Activated naive CD8-positive, alpha-beta T cell treated with anti-CD3 and anti-CD28 coated beads, Interleukin-2, amount 10 ng/mL, durations not matched to agents 7 days and 5 days (primary cell): ENCODE measurements at regions not wholly inside any gene's neighbourhood (a gene's known extent, or its start where the extent isn't known, plus 50 kb on each side); places are given as distances from the start of the nearest gene placed in this dataset.
"Not testable (repeated sequence)": the region's sequence is repeated elsewhere in the genome, so short reads cannot be mapped to it uniquely, and the experiment has no call there.

Experiments
- ATAC-seq: fragments of 150-1000 bp; cut with Tn5 transposase; one replicate; pipeline ENCODE4 v1.10.0; 2021; ENCODE audit warnings: low read depth, moderate library complexity
- POLR2A ChIA-PET: fragments of 350-600 bp; sonication (Branson Sonifier 250); formaldehyde crosslinking; loops from one replicate; lab custom pipeline; 2021; ENCODE audit warnings: antibody characterized with exemption; lab: Charles Lee
- DNase-seq: peaks from one replicate; pipeline ENCODE4 v3.0.0; 2021
- H3K27ac Mint-ChIP-seq: one replicate; pipeline ENCODE4 v1.8.0; 2022; ENCODE audit warnings: mild to moderate bottlenecking, mixed read lengths
- H3K27me3 Mint-ChIP-seq: one replicate; pipeline ENCODE4 v1.8.0; 2022; ENCODE audit warnings: mild to moderate bottlenecking, moderate library complexity, mixed read lengths
- H3K36me3 Mint-ChIP-seq: one replicate; pipeline ENCODE4 v1.8.0; 2021; ENCODE audit warnings: mild to moderate bottlenecking, mixed read lengths
- H3K4me1 Mint-ChIP-seq: one replicate; pipeline ENCODE4 v1.8.0; 2021; ENCODE audit warnings: mixed read lengths
- H3K4me3 Mint-ChIP-seq: one replicate; pipeline ENCODE4 v1.8.0; 2022; ENCODE audit warnings: mild to moderate bottlenecking, moderate library complexity, mixed read lengths
- H3K9me3 Mint-ChIP-seq: one replicate; pipeline ENCODE4 v1.8.0; 2021; ENCODE audit warnings: mixed read lengths

- ATAC-seq (no peak), DNase-seq (no peak)
- H3K9me3 Mint-ChIP-seq: peaks cover 7% of the 10 kb centered on the region
- H3K27me3 Mint-ChIP-seq: peaks cover 4% of the 10 kb centered on the region
- no peaks in the 10 kb centered on the region for H3K4me1 Mint-ChIP-seq
- H3K27ac Mint-ChIP-seq: no peak overlapping the region
- no peaks in the 10 kb centered on the region for H3K36me3 Mint-ChIP-seq
- H3K4me3 Mint-ChIP-seq: no peak overlapping the region
- POLR2A ChIA-PET: no interaction called here
Observed at GRCh38 chr5:124824637-124825158, 78.3 kb upstream of the ZNF608 start.

- no peaks in the 10 kb centered on the region for H3K36me3 Mint-ChIP-seq
- no peak overlapping the region for H3K4me3 Mint-ChIP-seq
- DNase-seq (no peak), ATAC-seq (no peak)
- no peak overlapping the region for H3K27ac Mint-ChIP-seq
- POLR2A ChIA-PET: no interaction called here
- peaks cover 4% of the 10 kb centered on the region for H3K27me3 Mint-ChIP-seq
- H3K9me3 Mint-ChIP-seq: peaks cover 5% of the 10 kb centered on the region
- no peaks in the 10 kb centered on the region for H3K4me1 Mint-ChIP-seq
Observed at GRCh38 chr5:124825250-124825982, 79.0 kb upstream of the ZNF608 start.

GRCh38 chr5:124825983-124826337, 79.5 kb upstream of the ZNF608 start:
- no peak for ATAC-seq
- POLR2A ChIA-PET: no interaction called here
- Mint-ChIP-seq H3K4me3 (no peak overlapping the region), H3K27ac (no peak overlapping the region), H3K36me3 (no peaks in the 10 kb centered on the region), H3K9me3 (peaks cover 5% of the 10 kb centered on the region), H3K4me1 (no peaks in the 10 kb centered on the region), H3K27me3 (peaks cover 4% of the 10 kb centered on the region)
- DNase-seq: no peak

GRCh38 chr5:124828731-124829234, 82.3 kb upstream of the ZNF608 start:
- Mint-ChIP-seq H3K9me3 (peaks cover 8% of the 10 kb centered on the region), H3K4me3 (no peak overlapping the region), H3K27me3 (no peaks in the 10 kb centered on the region), H3K27ac (no peak overlapping the region), H3K4me1 (no peaks in the 10 kb centered on the region), H3K36me3 (no peaks in the 10 kb centered on the region)
- ATAC-seq (no peak), DNase-seq (no peak)
- POLR2A ChIA-PET: no interaction called here

GRCh38 chr5:124831687-124832240, 85.3 kb upstream of the ZNF608 start:
- POLR2A ChIA-PET: no interaction called here
- H3K27me3 Mint-ChIP-seq: no peaks in the 10 kb centered on the region
- no peak for DNase-seq

GRCh38 chr5:124832510-124832909, 86.1 kb upstream of the ZNF608 start:
- Mint-ChIP-seq H3K36me3 (no peaks in the 10 kb centered on the region), H3K4me1 (no peaks in the 10 kb centered on the region), H3K9me3 (peaks cover 8% of the 10 kb centered on the region), H3K4me3 (no peak overlapping the region), H3K27ac (no peak overlapping the region), H3K27me3 (no peaks in the 10 kb centered on the region)
- ATAC-seq (no peak), DNase-seq (no peak)
- POLR2A ChIA-PET: no interaction called here

More at GRCh38 chr5:124831687-124832240, 85.3 kb upstream of the ZNF608 start:
- Mint-ChIP-seq H3K9me3 (peaks cover 8% of the 10 kb centered on the region), H3K27ac (no peak overlapping the region), H3K36me3 (no peaks in the 10 kb centered on the region), H3K4me1 (no peaks in the 10 kb centered on the region), H3K4me3 (no peak overlapping the region)
- ATAC-seq: no peak

- ATAC-seq, H3K4me1 Mint-ChIP-seq, H3K9me3 Mint-ChIP-seq, H3K27ac Mint-ChIP-seq, DNase-seq, H3K27me3 Mint-ChIP-seq, H3K36me3 Mint-ChIP-seq, POLR2A ChIA-PET, H3K4me3 Mint-ChIP-seq: not testable (repeated sequence)
Observed at GRCh38 chr5:124836314-124836713, 89.9 kb upstream of the ZNF608 start.

GRCh38 chr5:124839371-124839998, 93.0 kb upstream of the ZNF608 start:
- no peaks in the 10 kb centered on the region for H3K4me1 Mint-ChIP-seq
- no peak for ATAC-seq
- H3K9me3 Mint-ChIP-seq: no peaks in the 10 kb centered on the region
- no peak for DNase-seq
- H3K27me3 Mint-ChIP-seq: no peaks in the 10 kb centered on the region
- H3K4me3 Mint-ChIP-seq: no peak overlapping the region
- no peaks in the 10 kb centered on the region for H3K36me3 Mint-ChIP-seq
- POLR2A ChIA-PET: no interaction called here
- no peak overlapping the region for H3K27ac Mint-ChIP-seq

GRCh38 chr5:124841829-124842712, 95.6 kb upstream of the ZNF608 start:
- Mint-ChIP-seq H3K36me3 (no peaks in the 10 kb centered on the region), H3K27ac (no peak overlapping the region), H3K4me3 (no peak overlapping the region), H3K9me3 (no peaks in the 10 kb centered on the region), H3K4me1 (no peaks in the 10 kb centered on the region), H3K27me3 (no peaks in the 10 kb centered on the region)
- DNase-seq (no peak), ATAC-seq (no peak)
- POLR2A ChIA-PET: no interaction called here

GRCh38 chr5:124842725-124843595, 96.5 kb upstream of the ZNF608 start:
- no peak overlapping the region for H3K27ac Mint-ChIP-seq
- POLR2A ChIA-PET: no interaction called here
- no peaks in the 10 kb centered on the region for H3K9me3 Mint-ChIP-seq
- DNase-seq (no peak), ATAC-seq (no peak)
- H3K4me1 Mint-ChIP-seq: no peaks in the 10 kb centered on the region
- no peaks in the 10 kb centered on the region for H3K27me3 Mint-ChIP-seq
- no peak overlapping the region for H3K4me3 Mint-ChIP-seq
- no peaks in the 10 kb centered on the region for H3K36me3 Mint-ChIP-seq

- Mint-ChIP-seq H3K4me3 (no peak overlapping the region), H3K27me3 (no peaks in the 10 kb centered on the region), H3K9me3 (no peaks in the 10 kb centered on the region), H3K4me1 (no peaks in the 10 kb centered on the region), H3K27ac (no peak overlapping the region), H3K36me3 (no peaks in the 10 kb centered on the region)
- ATAC-seq (no peak), DNase-seq (no peak)
- POLR2A ChIA-PET: no interaction called here
Observed at GRCh38 chr5:124843596-124843899, 97.1 kb upstream of the ZNF608 start.

GRCh38 chr5:124844371-124844920, 98.0 kb upstream of the ZNF608 start:
- DNase-seq (no peak), ATAC-seq (no peak)
- POLR2A ChIA-PET: no interaction called here
- H3K9me3 Mint-ChIP-seq: no peaks in the 10 kb centered on the region
- H3K36me3 Mint-ChIP-seq: no peaks in the 10 kb centered on the region
- no peaks in the 10 kb centered on the region for H3K27me3 Mint-ChIP-seq
- H3K4me1 Mint-ChIP-seq: no peaks in the 10 kb centered on the region
- no peak overlapping the region for H3K27ac Mint-ChIP-seq
- H3K4me3 Mint-ChIP-seq: no peak overlapping the region
